ENCODE measurements at regions not wholly inside any gene's neighbourhood (a gene's known extent, or its start where the extent isn't known, plus 50 kb on each side); places are given as distances from the start of the nearest gene placed in this dataset.

DNA sequence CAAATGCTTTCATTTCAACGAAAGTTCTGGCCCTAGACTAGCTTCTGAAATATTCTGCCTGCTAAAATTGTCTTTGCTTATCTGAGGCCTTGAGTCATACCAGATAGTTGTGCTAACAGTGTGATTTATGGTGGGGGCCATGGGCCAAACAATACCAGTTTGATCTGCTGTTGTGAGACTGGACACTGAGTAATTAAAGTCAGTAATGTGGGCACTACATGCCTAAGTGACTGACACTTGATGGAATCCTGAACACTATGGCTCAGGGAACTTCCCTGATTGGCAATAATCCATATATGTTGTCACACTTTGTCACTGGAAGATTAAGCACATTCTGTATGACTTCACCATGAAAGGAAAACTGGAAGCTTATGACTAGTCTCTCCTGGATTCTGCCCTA is 127.6 kb upstream of the CYLC2 start:
- no peaks in the 10 kb centered on the region for H3K79me2 ChIP-seq (ENCODE audit: control insufficient read depth, insufficient read depth, low read length)
- no peak overlapping the region for H3K9ac ChIP-seq (ENCODE audit: insufficient read depth, low read length)
- H3K27ac ChIP-seq (ENCODE audit: insufficient read depth, low read length) = no peak overlapping the region
- H3K27me3 ChIP-seq (ENCODE audit: control insufficient read depth, insufficient read depth, low read length) = no peaks in the 10 kb centered on the region
- H3K9me3 ChIP-seq (ENCODE audit: control insufficient read depth, insufficient read depth, low read depth, low read length) = no peaks in the 10 kb centered on the region
- no peaks in the 10 kb centered on the region for H3K4me1 ChIP-seq (ENCODE audit: control insufficient read depth, extremely low read depth, insufficient read depth, low read length)
- no peak overlapping the region for H3K4me2 ChIP-seq (ENCODE audit: extremely low read depth, insufficient read depth, low read length)
- no peaks in the 10 kb centered on the region for H4K20me1 ChIP-seq (ENCODE audit: control insufficient read depth, extremely low read depth, insufficient read depth, low read length)
- no peak overlapping the region for H2AFZ ChIP-seq (ENCODE audit: low read length)
- no peak overlapping the region for H3K4me3 ChIP-seq (replicated peaks in 1 of 4; ENCODE audit: control extremely low read depth in 1 of 4, insufficient read depth in 1 of 4, low read depth in 3 of 4, low read length in 4 of 4)
- H3K36me3 ChIP-seq (ENCODE audit: control insufficient read depth, insufficient read depth, low read length) = no peaks in the 10 kb centered on the region
- DNase-seq (ENCODE audit: low read depth in 2 of 2) = peak in 1 of 2 donors; percentile 89
- TF ChIP-seq EZH2 (IDR thresholded peaks at IDR 0.05; ENCODE audit: low read length, missing control alignments) = no peak
- TF ChIP-seq, protein P1, sequence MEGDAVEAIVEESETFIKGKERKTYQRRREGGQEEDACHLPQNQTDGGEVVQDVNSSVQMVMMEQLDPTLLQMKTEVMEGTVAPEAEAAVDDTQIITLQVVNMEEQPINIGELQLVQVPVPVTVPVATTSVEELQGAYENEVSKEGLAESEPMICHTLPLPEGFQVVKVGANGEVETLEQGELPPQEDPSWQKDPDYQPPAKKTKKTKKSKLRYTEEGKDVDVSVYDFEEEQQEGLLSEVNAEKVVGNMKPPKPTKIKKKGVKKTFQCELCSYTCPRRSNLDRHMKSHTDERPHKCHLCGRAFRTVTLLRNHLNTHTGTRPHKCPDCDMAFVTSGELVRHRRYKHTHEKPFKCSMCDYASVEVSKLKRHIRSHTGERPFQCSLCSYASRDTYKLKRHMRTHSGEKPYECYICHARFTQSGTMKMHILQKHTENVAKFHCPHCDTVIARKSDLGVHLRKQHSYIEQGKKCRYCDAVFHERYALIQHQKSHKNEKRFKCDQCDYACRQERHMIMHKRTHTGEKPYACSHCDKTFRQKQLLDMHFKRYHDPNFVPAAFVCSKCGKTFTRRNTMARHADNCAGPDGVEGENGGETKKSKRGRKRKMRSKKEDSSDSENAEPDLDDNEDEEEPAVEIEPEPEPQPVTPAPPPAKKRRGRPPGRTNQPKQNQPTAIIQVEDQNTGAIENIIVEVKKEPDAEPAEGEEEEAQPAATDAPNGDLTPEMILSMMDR (conservative IDR thresholded peaks at IDR 0.05 in 1 of 2, IDR thresholded peaks at IDR 0.05 in 1 of 2; ENCODE audit: low read depth in 1 of 2, low read length in 2 of 2) = no peak

DNA sequence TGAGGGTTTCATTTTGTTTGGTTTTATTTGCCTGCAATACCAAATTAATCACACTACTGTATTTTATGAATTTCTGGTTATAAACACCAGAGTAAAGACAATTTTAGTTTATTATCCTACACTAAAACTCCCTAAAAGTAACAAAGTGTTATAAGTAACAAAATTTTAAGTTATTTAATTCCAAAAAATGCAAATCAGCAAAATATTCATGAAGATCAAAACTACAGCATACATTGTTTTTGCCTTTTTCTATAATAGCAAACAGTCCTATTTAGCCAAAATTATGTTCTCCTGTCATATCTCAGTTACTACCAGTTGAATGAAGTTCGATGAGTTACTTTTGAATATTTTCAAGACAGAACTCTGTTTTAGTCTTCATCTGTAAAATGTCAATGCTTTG is 132.7 kb upstream of the CYLC2 start:
- no peak overlapping the region for H3K4me2 ChIP-seq (ENCODE audit: extremely low read depth, insufficient read depth, low read length)
- H2AFZ ChIP-seq (ENCODE audit: low read length) = no peak overlapping the region
- H3K4me3 ChIP-seq (replicated peaks in 1 of 4; ENCODE audit: control extremely low read depth in 1 of 4, insufficient read depth in 1 of 4, low read depth in 3 of 4, low read length in 4 of 4) = no peak overlapping the region
- H3K79me2 ChIP-seq (ENCODE audit: control insufficient read depth, insufficient read depth, low read length) = no peaks in the 10 kb centered on the region
- H3K36me3 ChIP-seq (ENCODE audit: control insufficient read depth, insufficient read depth, low read length) = no peaks in the 10 kb centered on the region
- H3K4me1 ChIP-seq (ENCODE audit: control insufficient read depth, extremely low read depth, insufficient read depth, low read length) = no peaks in the 10 kb centered on the region
- no peak for DNase-seq (ENCODE audit: low read depth in 2 of 2)
- H3K27ac ChIP-seq (ENCODE audit: insufficient read depth, low read length) = no peak overlapping the region
- TF ChIP-seq EZH2 (IDR thresholded peaks at IDR 0.05; ENCODE audit: low read length, missing control alignments) = no peak
- TF ChIP-seq, protein P1 (conservative IDR thresholded peaks at IDR 0.05 in 1 of 2, IDR thresholded peaks at IDR 0.05 in 1 of 2; ENCODE audit: low read depth in 1 of 2, low read length in 2 of 2) = no peak
- H4K20me1 ChIP-seq (ENCODE audit: control insufficient read depth, extremely low read depth, insufficient read depth, low read length) = no peaks in the 10 kb centered on the region
- H3K27me3 ChIP-seq (ENCODE audit: control insufficient read depth, insufficient read depth, low read length) = no peaks in the 10 kb centered on the region
- no peaks in the 10 kb centered on the region for H3K9me3 ChIP-seq (ENCODE audit: control insufficient read depth, insufficient read depth, low read depth, low read length)
- H3K9ac ChIP-seq (ENCODE audit: insufficient read depth, low read length) = no peak overlapping the region

GRCh38 chr9:102855641-102856040 is 139.5 kb upstream of the CYLC2 start:
- no peak overlapping the region for H3K4me2 ChIP-seq (ENCODE audit: extremely low read depth, insufficient read depth, low read length)
- no peak overlapping the region for H3K27ac ChIP-seq (ENCODE audit: insufficient read depth, low read length)
- H3K9me3 ChIP-seq (ENCODE audit: control insufficient read depth, insufficient read depth, low read depth, low read length) = no peaks in the 10 kb centered on the region
- peak in 1 of 2 donors; percentile 1 for DNase-seq (ENCODE audit: low read depth in 2 of 2)
- no peak overlapping the region for H3K9ac ChIP-seq (ENCODE audit: insufficient read depth, low read length)
- H3K27me3 ChIP-seq (ENCODE audit: control insufficient read depth, insufficient read depth, low read length) = no peaks in the 10 kb centered on the region
- no peak for TF ChIP-seq EZH2 (IDR thresholded peaks at IDR 0.05; ENCODE audit: low read length, missing control alignments)
- TF ChIP-seq, protein P1 (conservative IDR thresholded peaks at IDR 0.05 in 1 of 2, IDR thresholded peaks at IDR 0.05 in 1 of 2; ENCODE audit: low read depth in 1 of 2, low read length in 2 of 2) = no peak
- no peaks in the 10 kb centered on the region for H3K36me3 ChIP-seq (ENCODE audit: control insufficient read depth, insufficient read depth, low read length)
- no peak overlapping the region for H2AFZ ChIP-seq (ENCODE audit: low read length)
- no peaks in the 10 kb centered on the region for H3K4me1 ChIP-seq (ENCODE audit: control insufficient read depth, extremely low read depth, insufficient read depth, low read length)
- H4K20me1 ChIP-seq (ENCODE audit: control insufficient read depth, extremely low read depth, insufficient read depth, low read length) = no peaks in the 10 kb centered on the region
- H3K79me2 ChIP-seq (ENCODE audit: control insufficient read depth, insufficient read depth, low read length) = no peaks in the 10 kb centered on the region
- no peak overlapping the region for H3K4me3 ChIP-seq (replicated peaks in 1 of 4; ENCODE audit: control extremely low read depth in 1 of 4, insufficient read depth in 1 of 4, low read depth in 3 of 4, low read length in 4 of 4)

Measured in fibroblast of lung (primary cell).